Type B pancreatic cell (in vitro differentiated cells): ENCODE measurements at regions not wholly inside any gene's neighbourhood (a gene's known extent, or its start where the extent isn't known, plus 50 kb on each side); places are given as distances from the start of the nearest gene placed in this dataset.
A peak's percentile ranks its signal among the peaks of the same experiment; 100 is the strongest.

Source experiments
- DNase-seq: peaks from one replicate; pipeline ENCODE4 v3.0.0; 2021; ENCODE audit warnings: mixed read lengths; ENCODE audit not compliant: unreplicated experiment; ENCODE audit errors: extremely low spot score
- H3K27ac Mint-ChIP-seq: 2 replicates; pipeline ENCODE4 v1.8.0; 2021; ENCODE audit warnings: mild to moderate bottlenecking, mixed read lengths
- H3K27me3 Mint-ChIP-seq: 2 replicates; pipeline ENCODE4 v1.8.0; 2021; ENCODE audit warnings: mixed read lengths
- H3K36me3 Mint-ChIP-seq: 2 replicates; pipeline ENCODE4 v1.8.0; 2021; ENCODE audit warnings: mixed read lengths
- H3K4me1 Mint-ChIP-seq: one replicate; pipeline ENCODE4 v1.8.0; 2021; ENCODE audit warnings: mixed read lengths; ENCODE audit not compliant: unreplicated experiment
- H3K4me3 Mint-ChIP-seq: 2 replicates; pipeline ENCODE4 v1.8.0; 2021; ENCODE audit warnings: mild to moderate bottlenecking, mixed read lengths
- H3K9me3 Mint-ChIP-seq: 2 replicates; pipeline ENCODE4 v1.8.0; 2021; ENCODE audit warnings: mixed read lengths
- TF ChIP-seq, protein P1 (sequence below): fragments of 200-600 bp; sonication (generic); conservative IDR thresholded peaks from 2 replicates; pipeline ENCODE4 v1.5.0; 2021; ENCODE audit warnings: antibody characterized with exemption, mild to moderate bottlenecking

DNA sequence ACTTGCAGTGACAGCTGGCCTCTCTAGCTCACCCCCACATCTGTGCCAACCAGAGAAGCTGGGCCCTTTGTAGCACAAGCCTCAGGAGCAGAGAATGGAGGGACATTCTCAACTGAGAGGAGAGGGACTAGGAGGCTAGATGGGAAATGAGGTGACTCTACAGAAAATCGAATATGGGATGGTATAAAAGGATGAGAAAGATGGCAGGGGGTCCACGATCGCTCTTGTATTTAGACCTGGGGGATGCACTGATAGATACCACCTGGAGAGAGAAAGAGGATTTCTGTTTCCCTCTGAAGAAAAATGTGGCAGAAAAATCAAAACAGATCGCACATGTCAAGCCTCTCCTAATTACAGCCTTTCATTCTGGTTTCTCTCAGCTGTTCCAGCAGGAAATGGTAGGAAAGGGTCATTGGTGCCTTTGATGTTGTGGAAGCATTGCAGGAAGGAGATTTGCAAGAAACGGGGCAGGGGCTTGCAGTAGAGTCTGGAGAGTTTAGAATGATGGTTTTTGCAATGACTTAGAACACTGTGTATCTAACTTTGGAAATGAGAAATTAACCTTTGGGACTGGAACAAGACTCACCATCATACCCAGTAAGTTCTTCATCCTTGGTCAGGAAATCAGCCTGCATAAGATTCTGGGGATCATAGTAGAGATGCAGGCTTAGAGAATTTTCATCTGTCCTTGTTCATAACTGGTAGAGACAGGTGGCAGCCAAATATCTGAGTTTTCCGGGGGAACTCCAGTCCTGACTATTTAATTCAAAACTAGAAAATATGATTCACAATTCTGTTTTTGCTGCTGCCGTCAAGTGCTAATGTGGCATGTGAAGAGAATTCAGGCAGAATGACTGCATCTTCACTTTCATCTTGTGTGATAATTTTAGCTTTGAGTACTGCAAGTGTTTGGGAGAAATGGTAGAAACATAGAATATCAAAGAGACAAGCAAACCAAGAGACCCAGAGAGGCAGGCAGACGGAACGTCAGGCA is 98.8 kb downstream of the DAD1 start:
- H3K4me1 Mint-ChIP-seq: peaks cover 45% of the 10 kb centered on the region
- peaks cover 44% of the 10 kb centered on the region for H3K27me3 Mint-ChIP-seq

DNA sequence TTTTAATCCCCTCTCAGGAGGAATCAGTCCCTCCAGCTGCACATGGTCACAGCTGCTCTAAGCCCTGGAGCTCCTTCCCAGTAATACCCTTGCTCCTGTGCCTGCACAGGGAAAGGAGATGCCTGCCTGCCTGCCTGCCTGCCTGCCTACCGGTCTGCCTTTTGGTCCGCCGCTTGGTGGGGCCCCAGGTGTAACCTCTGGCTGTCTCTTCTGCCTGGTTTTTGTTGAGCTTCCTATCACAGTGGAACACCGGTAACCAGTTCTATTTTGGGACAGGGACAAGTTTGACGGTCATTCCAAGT is 99.8 kb downstream of the DAD1 start:
- Mint-ChIP-seq H3K36me3 (no peaks in the 10 kb centered on the region), H3K4me3 (no peak overlapping the region), H3K4me1 (peaks cover 55% of the 10 kb centered on the region), H3K27me3 (peaks cover 44% of the 10 kb centered on the region), H3K27ac (no peak overlapping the region), H3K9me3 (no peaks in the 10 kb centered on the region)
- no peak for DNase-seq
- TF ChIP-seq, protein P1, sequence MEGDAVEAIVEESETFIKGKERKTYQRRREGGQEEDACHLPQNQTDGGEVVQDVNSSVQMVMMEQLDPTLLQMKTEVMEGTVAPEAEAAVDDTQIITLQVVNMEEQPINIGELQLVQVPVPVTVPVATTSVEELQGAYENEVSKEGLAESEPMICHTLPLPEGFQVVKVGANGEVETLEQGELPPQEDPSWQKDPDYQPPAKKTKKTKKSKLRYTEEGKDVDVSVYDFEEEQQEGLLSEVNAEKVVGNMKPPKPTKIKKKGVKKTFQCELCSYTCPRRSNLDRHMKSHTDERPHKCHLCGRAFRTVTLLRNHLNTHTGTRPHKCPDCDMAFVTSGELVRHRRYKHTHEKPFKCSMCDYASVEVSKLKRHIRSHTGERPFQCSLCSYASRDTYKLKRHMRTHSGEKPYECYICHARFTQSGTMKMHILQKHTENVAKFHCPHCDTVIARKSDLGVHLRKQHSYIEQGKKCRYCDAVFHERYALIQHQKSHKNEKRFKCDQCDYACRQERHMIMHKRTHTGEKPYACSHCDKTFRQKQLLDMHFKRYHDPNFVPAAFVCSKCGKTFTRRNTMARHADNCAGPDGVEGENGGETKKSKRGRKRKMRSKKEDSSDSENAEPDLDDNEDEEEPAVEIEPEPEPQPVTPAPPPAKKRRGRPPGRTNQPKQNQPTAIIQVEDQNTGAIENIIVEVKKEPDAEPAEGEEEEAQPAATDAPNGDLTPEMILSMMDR: no peak

More for the DNA sequence above, 98.8 kb downstream of the DAD1 start:
- Mint-ChIP-seq H3K4me3 (peak overlapping the region; percentile 0), H3K27ac (no peak overlapping the region), H3K36me3 (no peaks in the 10 kb centered on the region), H3K9me3 (no peaks in the 10 kb centered on the region)
- TF ChIP-seq, protein P1: no peak
- DNase-seq: no peak

GRCh38 chr14:22488522-22489243 is 100.3 kb downstream of the DAD1 start:
- Mint-ChIP-seq H3K27me3 (peaks cover 44% of the 10 kb centered on the region), H3K36me3 (no peaks in the 10 kb centered on the region), H3K27ac (no peak overlapping the region), H3K4me3 (no peak overlapping the region), H3K9me3 (no peaks in the 10 kb centered on the region), H3K4me1 (peaks cover 60% of the 10 kb centered on the region)
- DNase-seq: no peak
- TF ChIP-seq, protein P1: no peak

- Mint-ChIP-seq H3K4me3 (no peak overlapping the region), H3K27ac (no peak overlapping the region)
Observed at GRCh38 chr14:22487941-22488340, 101.1 kb downstream of the DAD1 start.

GRCh38 chr14:22487401-22487800 is 101.6 kb downstream of the DAD1 start:
- Mint-ChIP-seq H3K4me3 (no peak overlapping the region), H3K27ac (no peak overlapping the region), H3K9me3 (no peaks in the 10 kb centered on the region), H3K27me3 (peaks cover 44% of the 10 kb centered on the region), H3K36me3 (no peaks in the 10 kb centered on the region), H3K4me1 (peaks cover 70% of the 10 kb centered on the region)
- TF ChIP-seq, protein P1: no peak
- DNase-seq: no peak

More at GRCh38 chr14:22487941-22488340, 101.1 kb downstream of the DAD1 start:
- Mint-ChIP-seq H3K9me3 (no peaks in the 10 kb centered on the region), H3K27me3 (peaks cover 43% of the 10 kb centered on the region), H3K36me3 (no peaks in the 10 kb centered on the region), H3K4me1 (peaks cover 65% of the 10 kb centered on the region)
- TF ChIP-seq, protein P1: no peak
- no peak for DNase-seq
